PFSK-1 (cell line): ENCODE measurements at regions not wholly inside any gene's neighbourhood (a gene's known extent, or its start where the extent isn't known, plus 50 kb on each side); places are given as distances from the start of the nearest gene placed in this dataset.

Experiments
- FOXP2 ChIP-seq: optimal IDR thresholded peaks from 2 replicates; pipeline ENCODE3; 2011; ENCODE audit warnings: borderline replicate concordance, control low read depth, inconsistent platforms; ENCODE audit not compliant: insufficient read depth; ENCODE audit errors: extremely low read length, extremely low read depth
- POLR2AphosphoS5 ChIP-seq: IDR thresholded peaks from 2 replicates; pipeline ENCODE4 v1.6.1; 2012; ENCODE audit warnings: low read depth, mild to moderate bottlenecking, control low read depth, low read length, moderate library complexity
- SIN3A ChIP-seq: IDR thresholded peaks from 2 replicates; pipeline ENCODE4 v1.6.1; 2012; ENCODE audit warnings: mild to moderate bottlenecking, low read length, moderate library complexity, borderline replicate concordance; ENCODE audit not compliant: insufficient read depth
- TAF1 ChIP-seq: IDR thresholded peaks from 2 replicates; pipeline ENCODE4 v1.6.1; 2012; ENCODE audit warnings: low read length, control low read depth, borderline replicate concordance; ENCODE audit not compliant: insufficient read depth
- TF ChIP-seq, protein P1 (sequence below), 2 experiments: IDR thresholded peaks; 2 replicates each; pipeline versions ENCODE4 v1.6.1 to v1.8.0; 2011 to 2012; ENCODE audit warnings: low read depth in 2 of 2, low read length in 2 of 2, control low read depth in 1 of 2, inconsistent platforms in 1 of 2, mild to moderate bottlenecking in 1 of 2, moderate library complexity in 1 of 2; ENCODE audit not compliant: insufficient read depth in 1 of 2

DNA sequence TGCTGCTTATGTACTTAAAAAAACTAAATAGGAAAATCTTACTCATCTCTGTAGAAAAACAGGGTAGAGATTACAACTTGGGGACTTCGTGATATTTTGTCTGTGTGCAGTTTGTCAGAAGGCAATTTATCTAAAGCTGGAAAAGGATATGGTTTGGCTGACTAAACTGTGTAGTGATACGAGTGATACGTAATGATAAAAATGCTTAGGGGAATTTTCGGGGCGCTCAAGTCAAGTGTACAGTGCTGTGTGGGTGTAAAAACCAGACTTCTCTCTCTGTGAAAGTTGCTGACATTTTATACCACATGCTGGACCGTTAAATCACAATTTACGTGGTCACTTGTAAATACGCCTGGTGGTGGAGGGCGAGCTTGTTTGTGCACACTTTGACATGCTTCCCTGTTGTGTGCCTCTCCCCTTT is 221.7 kb downstream of the KCNRG start:
- no peak for TF ChIP-seq SIN3A
- TF ChIP-seq, protein P1, sequence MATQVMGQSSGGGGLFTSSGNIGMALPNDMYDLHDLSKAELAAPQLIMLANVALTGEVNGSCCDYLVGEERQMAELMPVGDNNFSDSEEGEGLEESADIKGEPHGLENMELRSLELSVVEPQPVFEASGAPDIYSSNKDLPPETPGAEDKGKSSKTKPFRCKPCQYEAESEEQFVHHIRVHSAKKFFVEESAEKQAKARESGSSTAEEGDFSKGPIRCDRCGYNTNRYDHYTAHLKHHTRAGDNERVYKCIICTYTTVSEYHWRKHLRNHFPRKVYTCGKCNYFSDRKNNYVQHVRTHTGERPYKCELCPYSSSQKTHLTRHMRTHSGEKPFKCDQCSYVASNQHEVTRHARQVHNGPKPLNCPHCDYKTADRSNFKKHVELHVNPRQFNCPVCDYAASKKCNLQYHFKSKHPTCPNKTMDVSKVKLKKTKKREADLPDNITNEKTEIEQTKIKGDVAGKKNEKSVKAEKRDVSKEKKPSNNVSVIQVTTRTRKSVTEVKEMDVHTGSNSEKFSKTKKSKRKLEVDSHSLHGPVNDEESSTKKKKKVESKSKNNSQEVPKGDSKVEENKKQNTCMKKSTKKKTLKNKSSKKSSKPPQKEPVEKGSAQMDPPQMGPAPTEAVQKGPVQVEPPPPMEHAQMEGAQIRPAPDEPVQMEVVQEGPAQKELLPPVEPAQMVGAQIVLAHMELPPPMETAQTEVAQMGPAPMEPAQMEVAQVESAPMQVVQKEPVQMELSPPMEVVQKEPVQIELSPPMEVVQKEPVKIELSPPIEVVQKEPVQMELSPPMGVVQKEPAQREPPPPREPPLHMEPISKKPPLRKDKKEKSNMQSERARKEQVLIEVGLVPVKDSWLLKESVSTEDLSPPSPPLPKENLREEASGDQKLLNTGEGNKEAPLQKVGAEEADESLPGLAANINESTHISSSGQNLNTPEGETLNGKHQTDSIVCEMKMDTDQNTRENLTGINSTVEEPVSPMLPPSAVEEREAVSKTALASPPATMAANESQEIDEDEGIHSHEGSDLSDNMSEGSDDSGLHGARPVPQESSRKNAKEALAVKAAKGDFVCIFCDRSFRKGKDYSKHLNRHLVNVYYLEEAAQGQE (IDR thresholded peaks at IDR 0.05; ENCODE audit: insufficient read depth in 1 of 2, low read depth in 2 of 2, low read length in 2 of 2) = no peak
- no peak for TF ChIP-seq FOXP2
- TF ChIP-seq TAF1 = no peak
- TF ChIP-seq POLR2AphosphoS5 = no peak

DNA sequence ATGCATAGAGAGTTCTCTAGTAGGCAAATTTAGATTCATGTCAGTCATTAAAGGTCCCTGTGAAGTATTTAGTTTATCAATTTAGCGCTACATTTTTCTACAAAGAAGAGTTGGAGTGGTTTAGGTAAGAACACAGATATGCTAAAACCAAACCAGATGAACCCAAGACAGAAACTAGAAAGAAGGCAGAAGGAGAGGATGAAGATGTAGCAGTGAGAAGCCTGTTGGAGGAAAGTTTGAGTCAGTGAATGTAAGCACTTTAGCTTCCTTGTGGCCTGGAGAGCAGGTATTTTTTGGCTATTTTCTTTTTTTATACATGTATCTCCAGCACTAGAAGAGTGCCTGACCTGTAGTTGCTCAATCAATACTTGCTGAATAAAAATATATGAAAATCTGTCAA is 223.7 kb downstream of the KCNRG start:
- TF ChIP-seq TAF1 = no peak
- TF ChIP-seq FOXP2 = no peak
- TF ChIP-seq, protein P1 (IDR thresholded peaks at IDR 0.05; ENCODE audit: insufficient read depth in 1 of 2, low read depth in 2 of 2, low read length in 2 of 2) = no peak
- TF ChIP-seq POLR2AphosphoS5 = no peak
- TF ChIP-seq SIN3A = no peak

DNA sequence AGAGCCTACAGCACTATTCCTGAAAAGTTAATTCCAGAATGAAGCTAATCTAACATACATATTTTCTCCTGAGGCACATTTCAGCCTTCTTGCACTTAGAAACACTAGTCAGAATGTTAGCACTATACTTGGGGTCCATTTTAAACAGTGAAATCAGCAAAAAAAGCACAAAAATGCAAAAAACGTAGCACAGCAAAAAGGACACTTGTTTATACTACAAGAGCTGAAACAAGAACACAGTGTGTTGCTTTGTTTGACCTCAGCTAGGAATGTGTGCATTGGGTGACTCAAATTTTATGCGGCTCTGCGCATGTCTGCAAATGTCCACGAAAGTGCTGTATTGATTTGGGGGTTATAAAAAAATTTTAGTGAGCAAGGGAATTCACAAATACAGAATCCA is 226.2 kb downstream of the KCNRG start:
- TF ChIP-seq TAF1 = no peak
- TF ChIP-seq POLR2AphosphoS5 = no peak
- TF ChIP-seq, protein P1 (IDR thresholded peaks at IDR 0.05; ENCODE audit: insufficient read depth in 1 of 2, low read depth in 2 of 2, low read length in 2 of 2) = no peak
- no peak for TF ChIP-seq SIN3A
- no peak for TF ChIP-seq FOXP2

DNA sequence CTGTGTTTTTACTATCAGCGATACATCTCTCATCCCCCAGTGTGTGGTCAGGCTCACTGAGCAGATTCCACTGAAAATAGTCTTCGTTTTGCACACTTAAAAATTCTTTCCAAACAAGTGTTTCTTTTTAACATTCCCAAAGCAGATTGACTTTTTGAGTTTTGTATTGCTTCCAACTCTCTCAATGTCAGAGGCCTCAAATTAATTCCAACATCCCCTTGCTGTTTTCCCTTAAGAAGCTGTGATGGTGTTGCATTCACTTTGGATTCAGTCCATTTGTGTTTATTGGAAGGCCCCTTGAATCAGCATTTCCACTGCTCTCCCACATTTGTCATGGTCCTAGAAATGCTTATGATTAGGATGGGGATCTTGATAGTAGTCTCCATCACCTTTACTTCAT is 228.7 kb downstream of the KCNRG start:
- TF ChIP-seq, protein P1 (IDR thresholded peaks at IDR 0.05; ENCODE audit: insufficient read depth in 1 of 2, low read depth in 2 of 2, low read length in 2 of 2) = no peak
- TF ChIP-seq FOXP2 (no peak), POLR2AphosphoS5 (no peak), SIN3A (no peak), TAF1 (no peak)

DNA sequence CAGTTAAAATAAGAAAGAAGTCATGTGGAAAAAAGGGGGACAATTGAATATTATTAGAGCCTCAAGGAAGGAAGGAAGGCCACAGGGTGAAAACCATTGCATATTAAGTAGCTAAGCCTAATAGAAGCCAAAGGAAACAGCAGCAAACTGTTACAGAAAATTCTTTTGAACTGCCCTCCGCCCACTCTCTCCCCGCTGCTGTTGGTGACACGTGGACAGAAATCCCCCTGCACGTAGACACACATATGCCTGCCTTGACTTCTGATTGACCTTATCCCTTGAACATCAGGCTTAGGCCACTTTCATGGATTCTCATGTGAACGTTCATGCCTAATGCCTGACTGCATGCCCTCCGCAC is 229.1 kb downstream of the KCNRG start:
- no peak for TF ChIP-seq SIN3A
